Right renal cortex interstitium (tissue), 3 donors: ENCODE measurements at regions not wholly inside any gene's neighbourhood (a gene's known extent, or its start where the extent isn't known, plus 50 kb on each side); places are given as distances from the start of the nearest gene placed in this dataset.

Source experiments
- DNase-seq, 3 donors: peaks; one replicate each; pipeline ENCODE4 v3.0.0-alpha.2; 2013; ENCODE audit warnings: low read depth in 3 of 3, low spot score in 2 of 3

GRCh38 chr7:125492521-125492920 lies 562.9 kb upstream of the POT1 start:
- DNase-seq: no peak

- DNase-seq: no peak
Measured at GRCh38 chr7:125491137-125491536, 561.5 kb upstream of the POT1 start.

DNA sequence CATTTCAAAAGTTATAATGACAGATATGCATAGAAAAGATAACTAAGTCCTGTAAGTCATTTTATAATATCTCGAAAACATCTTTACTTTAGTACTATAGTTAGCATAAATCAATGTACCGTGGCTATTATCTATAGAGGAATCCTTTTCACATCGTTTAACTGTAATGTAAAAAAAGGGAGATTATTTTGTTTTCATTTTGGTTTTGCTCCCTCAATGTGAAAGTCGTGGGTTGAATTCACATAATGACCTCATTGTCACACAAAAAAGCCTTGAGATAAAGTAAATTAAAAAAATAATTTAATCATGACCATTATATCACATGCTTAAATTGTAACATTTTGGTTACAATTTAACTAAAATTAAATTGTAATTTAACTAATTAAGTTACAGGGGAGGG lies 560.5 kb upstream of the POT1 start:
- DNase-seq: no peak

GRCh38 chr7:125485223-125485622 lies 555.6 kb upstream of the POT1 start:
- DNase-seq: no peak

GRCh38 chr7:125484755-125485154 lies 555.1 kb upstream of the POT1 start:
- no peak for DNase-seq

DNA sequence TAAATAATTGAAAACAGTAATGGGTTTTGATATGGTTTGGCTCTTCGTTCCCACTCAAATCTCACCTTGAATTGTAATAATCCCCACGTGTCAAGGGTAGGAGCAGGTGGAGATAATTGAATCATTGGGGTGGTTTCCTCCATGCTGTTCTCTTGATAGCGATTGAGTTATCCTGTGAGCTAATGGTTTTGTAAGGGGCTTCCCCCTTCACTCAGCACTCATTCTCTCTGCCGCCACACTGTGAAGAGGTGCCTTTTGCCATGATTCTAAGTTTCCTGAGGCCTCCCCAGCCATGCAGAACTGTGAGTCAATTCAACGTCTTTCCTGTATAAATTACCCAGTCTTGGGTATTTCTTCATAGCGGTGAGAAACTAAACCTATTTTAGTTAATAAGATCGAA lies 551.7 kb upstream of the POT1 start:
- no peak for DNase-seq

DNA sequence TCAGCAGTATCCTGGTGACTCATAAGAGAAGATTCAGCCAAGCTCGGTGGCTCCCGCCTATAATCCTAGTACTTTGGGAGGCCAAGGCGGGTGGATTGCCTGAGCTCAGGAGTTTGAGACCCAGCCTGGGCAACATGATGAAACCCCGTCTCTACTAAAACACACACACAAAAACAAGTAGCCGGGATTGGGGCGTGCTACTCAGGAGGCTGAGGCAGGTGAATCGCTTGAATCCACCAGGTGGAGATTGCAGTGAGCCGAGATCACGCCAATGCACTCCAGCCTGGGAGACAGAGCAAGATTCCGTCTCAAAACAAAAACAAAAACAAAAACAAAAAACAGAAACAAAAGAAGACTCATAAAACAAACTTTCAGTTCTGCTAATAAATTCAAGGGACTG lies 551.1 kb upstream of the POT1 start:
- DNase-seq: no peak

DNA sequence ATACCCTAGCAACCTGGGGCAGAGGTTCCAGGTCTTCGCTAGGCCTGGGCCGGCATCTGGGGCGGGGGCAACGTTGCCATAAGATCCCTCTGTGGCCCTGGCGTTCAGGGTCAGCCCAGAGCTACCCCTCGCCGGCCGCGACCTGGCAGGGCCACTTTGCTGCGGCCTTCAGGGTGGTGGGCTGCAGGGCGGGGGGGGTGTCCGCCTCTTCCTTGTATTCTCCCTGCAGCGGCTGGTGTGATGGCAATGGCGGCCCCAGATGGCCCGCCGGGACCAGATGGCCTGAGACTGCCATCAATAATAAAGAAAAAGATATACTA lies 539.2 kb upstream of the POT1 start:
- DNase-seq: no peak

- no peak for DNase-seq
Measured at GRCh38 chr7:125467996-125468854, 538.6 kb upstream of the POT1 start.

DNA sequence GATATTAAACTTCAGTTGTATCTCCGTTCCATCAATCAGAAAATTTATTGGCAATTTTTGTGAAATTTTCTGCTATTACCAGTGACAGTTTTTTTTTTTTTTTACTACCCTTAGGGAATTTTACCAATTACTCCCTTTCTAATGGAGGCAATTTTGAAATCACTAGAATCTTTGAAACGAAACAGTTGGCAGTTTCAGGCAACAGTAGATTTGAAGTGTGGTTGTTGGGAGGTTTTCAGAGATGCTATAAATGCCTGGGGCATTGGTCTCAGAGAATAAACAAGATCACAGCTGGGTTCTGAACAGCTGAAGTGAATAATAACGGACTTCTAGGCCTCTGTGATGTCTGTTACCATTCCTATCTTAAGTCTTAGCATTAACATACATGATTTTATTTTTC lies 535.9 kb upstream of the POT1 start:
- no peak for DNase-seq

DNA sequence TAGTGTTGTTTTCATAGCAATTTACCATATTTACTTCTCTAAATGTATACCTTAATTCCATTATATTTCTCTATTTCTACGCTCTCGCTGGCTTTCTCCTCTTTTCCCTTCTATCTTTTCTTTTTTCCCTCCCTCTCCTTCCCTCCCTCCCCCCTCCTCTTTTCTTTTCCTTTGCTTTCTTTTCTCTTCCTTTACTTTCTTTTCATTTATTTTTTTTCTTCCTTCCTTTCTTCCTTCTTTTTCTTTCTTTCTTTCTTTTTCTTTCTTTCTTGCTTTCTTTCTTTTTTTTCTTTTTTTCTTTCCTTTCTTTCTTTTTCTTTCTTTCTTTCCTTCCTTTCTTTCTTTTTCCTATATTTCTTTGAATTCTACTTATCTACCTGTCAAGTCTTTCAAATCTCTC lies 533.0 kb upstream of the POT1 start:
- no peak for DNase-seq

GRCh38 chr7:125459038-125459437 lies 529.4 kb upstream of the POT1 start:
- DNase-seq: no peak

- DNase-seq: no peak
Measured at GRCh38 chr7:125450749-125451148, 521.1 kb upstream of the POT1 start.

DNA sequence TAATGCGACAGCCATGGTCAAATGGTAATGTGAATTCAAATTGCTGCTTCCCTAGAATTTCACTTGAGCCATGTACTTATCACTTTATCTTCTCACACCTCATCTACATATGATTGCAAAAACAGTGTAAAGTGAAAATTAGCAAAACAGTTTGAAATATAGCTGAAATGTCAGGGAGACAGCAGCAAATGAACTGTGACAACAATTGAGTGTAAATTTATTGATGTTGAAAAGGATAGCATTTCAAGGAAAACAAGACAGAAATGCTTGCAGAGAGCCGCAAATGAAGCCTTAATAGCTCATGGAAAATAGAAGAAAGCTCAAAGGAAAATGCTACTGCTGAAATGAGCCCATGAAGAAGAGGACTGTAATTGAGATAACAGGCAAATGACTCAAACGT lies 516.2 kb upstream of the POT1 start:
- peak in 2 of 3 donors; percentile 29 to 39 for DNase-seq

GRCh38 chr7:125444864-125445263 lies 515.2 kb upstream of the POT1 start:
- no peak for DNase-seq

DNA sequence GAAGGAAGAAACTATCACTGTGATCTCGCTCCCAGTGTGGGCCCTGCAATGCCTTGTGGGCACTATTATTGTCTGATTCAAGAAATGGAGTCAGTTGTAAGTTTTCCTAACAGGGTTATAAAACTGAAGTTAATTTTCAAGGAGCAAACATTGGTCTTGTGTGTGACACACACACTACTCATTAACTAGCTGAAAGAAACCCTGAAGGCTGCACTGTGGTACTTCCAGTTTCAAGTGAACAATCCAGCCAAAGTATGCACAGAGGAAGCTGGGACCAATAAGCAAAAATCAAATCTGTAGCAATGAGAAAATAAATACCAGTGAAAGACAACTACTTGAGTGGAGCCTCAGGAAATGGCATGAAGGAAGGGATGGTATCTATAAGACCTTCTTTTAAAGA lies 506.6 kb upstream of the POT1 start:
- no peak for DNase-seq

DNA sequence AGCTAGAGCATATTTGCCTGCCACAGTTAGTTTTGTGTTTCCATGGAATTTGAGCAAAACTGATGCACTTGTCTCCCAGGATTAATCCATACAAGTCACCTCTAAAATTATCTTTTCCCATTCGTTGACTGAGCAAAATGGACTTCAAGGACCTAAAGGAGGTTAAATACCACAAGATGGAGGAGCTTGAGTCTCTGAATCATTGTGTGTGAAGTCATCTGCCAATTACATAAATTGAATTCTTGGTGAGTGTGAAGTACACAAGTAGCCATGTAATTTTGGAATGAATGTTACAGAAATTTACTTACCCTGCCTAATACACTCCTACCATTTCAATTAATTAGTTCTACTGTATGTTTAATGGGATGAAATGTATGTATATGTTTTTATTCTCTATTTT lies 501.7 kb upstream of the POT1 start:
- no peak for DNase-seq

- no peak for DNase-seq
Measured at GRCh38 chr7:125430013-125430412, 500.4 kb upstream of the POT1 start.

GRCh38 chr7:125427676-125428075 lies 498.1 kb upstream of the POT1 start:
- DNase-seq: no peak

DNA sequence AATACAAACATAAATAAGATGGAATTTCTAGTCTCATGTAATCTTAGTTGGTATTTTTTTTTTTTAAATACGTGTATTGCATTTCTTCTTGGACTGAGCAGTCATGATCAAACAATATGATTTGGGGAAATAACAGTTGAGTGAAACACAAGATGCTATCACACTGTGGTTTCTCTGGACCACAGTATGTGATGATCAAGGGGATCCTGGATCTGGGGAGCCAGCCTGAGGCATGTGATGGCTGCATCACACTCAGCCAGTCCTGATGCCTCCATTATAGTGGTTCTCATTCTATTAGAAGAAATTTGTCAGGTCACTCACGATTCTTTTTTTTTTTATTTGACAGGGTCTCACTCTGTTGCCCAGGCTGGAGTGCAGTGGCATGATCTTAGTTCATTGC lies 495.9 kb upstream of the POT1 start:
- DNase-seq: no peak

DNA sequence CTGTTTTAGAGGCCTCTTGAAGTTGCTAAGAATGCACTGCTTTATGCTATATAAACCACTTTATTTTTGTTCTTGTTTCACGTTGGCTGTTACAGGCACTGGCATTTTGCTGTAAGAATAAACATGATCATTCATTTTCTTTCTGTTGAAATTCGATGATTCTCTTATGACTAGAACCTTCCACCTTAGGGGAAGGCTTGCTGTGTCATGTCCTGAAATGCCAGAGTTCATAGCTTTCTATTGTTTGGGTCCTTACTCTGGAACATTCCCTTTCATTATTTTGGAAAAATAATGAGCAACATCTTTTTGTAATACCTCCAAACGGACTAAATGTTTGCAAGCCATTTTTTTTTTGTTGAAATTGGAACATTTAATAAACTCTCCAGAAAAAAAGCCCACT lies 495.1 kb upstream of the POT1 start:
- no peak for DNase-seq

DNA sequence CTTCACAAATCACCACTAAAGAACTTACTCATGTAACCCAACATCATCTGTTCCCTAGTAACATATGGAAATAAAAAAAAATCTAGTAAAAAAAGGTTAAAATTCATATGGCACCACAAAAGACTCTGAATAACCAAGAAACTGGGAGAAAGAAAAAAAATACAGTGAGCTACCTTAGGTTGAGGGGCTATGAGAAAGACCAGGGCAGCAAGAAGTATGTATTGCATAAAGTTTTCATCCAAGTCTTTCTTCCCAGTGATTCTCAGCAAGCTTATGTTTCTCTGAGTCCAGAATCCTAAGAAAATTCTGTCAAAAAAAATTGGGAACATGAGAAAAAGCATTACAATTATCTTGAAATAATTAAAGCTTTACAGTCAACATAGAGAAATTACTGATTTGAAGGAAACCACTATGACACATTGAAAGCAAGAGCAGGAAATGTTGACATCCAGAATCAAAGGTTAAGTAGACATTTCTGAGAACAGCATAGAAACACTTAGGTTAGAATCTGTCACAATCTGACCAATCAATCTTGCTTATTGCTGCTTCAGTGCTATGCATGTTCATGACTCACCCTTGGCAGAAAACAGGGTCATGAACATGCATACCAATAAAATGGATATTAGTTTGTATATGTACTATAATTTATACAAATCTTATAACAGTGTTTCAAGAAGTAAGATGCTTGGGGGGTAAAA lies 494.0 kb upstream of the POT1 start:
- DNase-seq: no peak
